Endothelial cell of umbilical vein (primary cell): ENCODE measurements at regions not wholly inside any gene's neighbourhood (a gene's known extent, or its start where the extent isn't known, plus 50 kb on each side); places are given as distances from the start of the nearest gene placed in this dataset.
A peak's percentile ranks its signal among the peaks of the same experiment; 100 is the strongest.

Experiments used
- BruUV-seq: library from RNA; stranded (reverse); fragments of 400-500 nt; replicated peaks from 2 replicates; lab custom pipeline; 2021; lab: Mats Ljungman, UMichigan
- CTCF ChIA-PET: fragments of 300-600, 350-600 bp; sonication (Branson Sonifier 250); formaldehyde crosslinking; loops from one replicate; lab custom pipeline; 2021; ENCODE audit warnings: antibody characterized with exemption, inconsistent platforms; lab: Charles Lee
- POLR2A ChIA-PET: fragments of 300-600, 350-600 bp; sonication (Branson Sonifier 250); formaldehyde crosslinking; loops from one replicate; lab custom pipeline; 2021; ENCODE audit warnings: antibody characterized with exemption, inconsistent platforms; lab: Charles Lee
- DNase-seq: peaks from one replicate; pipeline ENCODE4 v3.0.0-alpha.2; 2011; ENCODE audit warnings: low read depth, low spot score
- FAIRE-seq: peaks from 2 replicates; lab custom pipeline; 2011; peaks lifted over from hg19 to GRCh38; lab: Jason Lieb, UNC
- H2AFZ ChIP-seq: 2 replicates; pipeline ENCODE4 v1.6.0; 2012; ENCODE audit warnings: low read depth, low read length, control low read depth, inconsistent platforms
- H3K27ac ChIP-seq: 2 replicates; pipeline ENCODE4 v1.5.1; 2011; ENCODE audit warnings: low read depth, mild to moderate bottlenecking, control low read depth, low read length, moderate library complexity; ENCODE audit not compliant: insufficient read depth
- H3K27me3 ChIP-seq, 2 experiments: 2 replicates each; pipeline versions ENCODE4 v1.6.0 to v1.6.1; 2011; ENCODE audit warnings: low read length in 2 of 2, mixed read lengths in 1 of 2; ENCODE audit not compliant: control insufficient read depth in 2 of 2, insufficient read depth in 2 of 2
- H3K36me3 ChIP-seq, 2 experiments: 2 replicates in 1 of 2; 3 replicates in 1 of 2; pipeline ENCODE4 v1.5.1; 2011; ENCODE audit warnings: low read length in 2 of 2, mild to moderate bottlenecking in 1 of 2, moderate library complexity in 1 of 2; ENCODE audit not compliant: control insufficient read depth in 2 of 2, insufficient read depth in 2 of 2; ENCODE audit errors: extremely low read depth in 1 of 2
- H3K4me1 ChIP-seq: 3 replicates; pipeline ENCODE4 v1.5.1; 2011; ENCODE audit warnings: mild to moderate bottlenecking, low read length; ENCODE audit not compliant: control insufficient read depth, insufficient read depth; ENCODE audit errors: extremely low read depth
- H3K4me2 ChIP-seq: 2 replicates; pipeline ENCODE4 v1.6.1; 2011; ENCODE audit warnings: low read length, control low read depth, mixed read lengths; ENCODE audit not compliant: insufficient read depth
- H3K4me3 ChIP-seq, 3 experiments: fragments of 200-600 bp in 1 of 3; sonication (generic), shearing (Covaris generic) in 1 of 3; replicated peaks in 1 of 3; 2 replicates each; pipeline ENCODE4 v1.5.1; 2011 to 2016; ENCODE audit warnings: control low read depth in 3 of 3, low read length in 3 of 3, mild to moderate bottlenecking in 2 of 3, inconsistent platforms in 1 of 3, low read depth in 1 of 3, moderate library complexity in 1 of 3; ENCODE audit not compliant: insufficient read depth in 1 of 3
- H3K79me2 ChIP-seq: 2 replicates; pipeline ENCODE4 v1.6.0; 2012; ENCODE audit warnings: low read length, inconsistent platforms; ENCODE audit not compliant: control insufficient read depth, insufficient read depth
- H3K9ac ChIP-seq: replicated peaks from 2 replicates; pipeline ENCODE3; 2011; ENCODE audit warnings: low read length, control low read depth; ENCODE audit not compliant: insufficient read depth; ENCODE audit errors: extremely low read depth
- H3K9me1 ChIP-seq: replicated peaks from 3 replicates; pipeline ENCODE4 v1.6.0; 2011; ENCODE audit warnings: mild to moderate bottlenecking, low read length; ENCODE audit not compliant: control insufficient read depth, insufficient read depth; ENCODE audit errors: extremely low read depth
- H3K9me3 ChIP-seq: replicated peaks from 2 replicates; pipeline ENCODE4 v1.5.1; 2012; ENCODE audit warnings: low read length, inconsistent platforms; ENCODE audit not compliant: control insufficient read depth, insufficient read depth
- H4K20me1 ChIP-seq: replicated peaks from 2 replicates; pipeline ENCODE3; 2011; ENCODE audit warnings: mild to moderate bottlenecking, low read length; ENCODE audit not compliant: control insufficient read depth, insufficient read depth; ENCODE audit errors: extremely low read depth
- CTCF ChIP-seq, 2 donors: IDR thresholded peaks; 1 replicate in 1 of 2; 2 replicates in 1 of 2; pipeline ENCODE4 v1.5.1; 2011; ENCODE audit warnings: low read length in 2 of 2, mild to moderate bottlenecking in 2 of 2, moderate library complexity in 2 of 2, control low read depth in 1 of 2, inconsistent platforms in 1 of 2, low read depth in 1 of 2; ENCODE audit not compliant: insufficient read depth in 1 of 2; ENCODE audit errors: extremely low read depth in 1 of 2
- EZH2 ChIP-seq: IDR thresholded peaks from 2 replicates; pipeline ENCODE4 v1.6.1; 2012; ENCODE audit warnings: borderline replicate concordance, low read depth, mild to moderate bottlenecking, moderate library complexity, low read length, inconsistent platforms; ENCODE audit not compliant: severe bottlenecking
- FOS ChIP-seq: IDR thresholded peaks from 2 replicates; pipeline ENCODE4 v1.6.1; 2011; ENCODE audit warnings: mild to moderate bottlenecking, low read length, moderate library complexity, borderline replicate concordance; ENCODE audit not compliant: insufficient read depth
- GATA2 ChIP-seq: IDR thresholded peaks from 2 replicates; pipeline ENCODE4 v1.7.0; 2011; ENCODE audit warnings: low read depth, mild to moderate bottlenecking, moderate library complexity, mixed read lengths, low read length; ENCODE audit not compliant: insufficient read length, insufficient read depth
- JUN ChIP-seq: IDR thresholded peaks from 2 replicates; pipeline ENCODE4 v1.6.1; 2011; ENCODE audit warnings: borderline replicate concordance, low read depth; ENCODE audit not compliant: insufficient read length, insufficient read depth
- MAX ChIP-seq: IDR thresholded peaks from 2 replicates; pipeline ENCODE4 v1.6.1; 2011; ENCODE audit not compliant: insufficient read depth, insufficient read length
- MYC ChIP-seq: IDR thresholded peaks from one replicate; pipeline ENCODE4 v1.6.1; 2011; ENCODE audit warnings: mild to moderate bottlenecking, low read depth, low read length
- POLR2A ChIP-seq: IDR thresholded peaks from 2 replicates; pipeline ENCODE4 v1.6.1; 2012; ENCODE audit warnings: low read depth, mild to moderate bottlenecking, control low read depth, low read length
- POLR2AphosphoS5 ChIP-seq: IDR thresholded peaks from 2 replicates; pipeline ENCODE4 v1.6.1; 2012; ENCODE audit warnings: low read depth, mild to moderate bottlenecking, control low read depth, low read length, moderate library complexity; ENCODE audit not compliant: insufficient read depth
- dilution Hi-C: fragments of 300-500 bp; cut with MboI; formaldehyde crosslinking; loops from one replicate; pipeline ENCODE4 v1.15.0; 2019; ENCODE audit warnings: low sequenced_read_pairs; ENCODE audit not compliant: extremely low pct_ligation_motif_present
- intact Hi-C: fragments of 100-400 bp; cut with micrococcal nuclease; formaldehyde crosslinking; loops from one replicate; pipeline ENCODE4 v1.10.0; 2022

GRCh38 chr13:30830638-30830965 lies 75.5 kb upstream of the MEDAG start:
- peak; percentile 73 for FAIRE-seq

More at GRCh38 chr13:30830638-30830965, 75.5 kb upstream of the MEDAG start:
- no TSS peak for BruUV-seq
- no peaks in the 10 kb centered on the region for H3K9me3 ChIP-seq
- H3K4me1 ChIP-seq: peaks cover 30% of the 10 kb centered on the region
- H3K9me1 ChIP-seq: no peaks in the 10 kb centered on the region
- H3K4me2 ChIP-seq: no peak overlapping the region
- no peak for TF ChIP-seq EZH2
- TF ChIP-seq GATA2: no peak
- TF ChIP-seq FOS: no peak
- no peak for TF ChIP-seq POLR2A
- TF ChIP-seq JUN: no peak
- TF ChIP-seq MYC: no peak
- TF ChIP-seq CTCF (IDR thresholded peaks at IDR 0.05; ENCODE audit: extremely low read depth in 1 of 2, insufficient read depth in 1 of 2, low read depth in 1 of 2, low read length in 2 of 2): no peak
- no peak for TF ChIP-seq MAX
- no peak for TF ChIP-seq POLR2AphosphoS5
- ChIA-PET CTCF (interaction anchor here (1.0 to 1.9 kb wide), 3 partner anchors 26 to 214 kb away, joined by 3 to 5 read pairs (median 4); no protein-coding TSS in a partner anchor), POLR2A (no interaction called here)
- dilution Hi-C loops: no loop called here
- intact Hi-C loops: no loop called here
- H3K4me3 ChIP-seq: no peak overlapping the region
- H3K36me3 ChIP-seq: no peaks in the 10 kb centered on the region
- H3K9ac ChIP-seq: no peak overlapping the region
- H2AFZ ChIP-seq: no peak overlapping the region
- no peak overlapping the region for H3K27ac ChIP-seq
- no peaks in the 10 kb centered on the region for H3K79me2 ChIP-seq
- H4K20me1 ChIP-seq: no peaks in the 10 kb centered on the region
- DNase-seq: no peak
- H3K27me3 ChIP-seq: peaks cover 0 to 4% of the 10 kb centered on the region in 2 experiments
